ENCODE measurements at regions not wholly inside any gene's neighbourhood (a gene's known extent, or its start where the extent isn't known, plus 50 kb on each side); places are given as distances from the start of the nearest gene placed in this dataset.

GRCh38 chr4:62279689-62280088 is 1079.6 kb downstream of the ADGRL3 start:
- DNase-seq (ENCODE audit: insufficient read length) = no peak
- no peak for FAIRE-seq
- TF ChIP-seq POLR2AphosphoS5 (IDR thresholded peaks at IDR 0.05; ENCODE audit: low read depth, low read length) (no peak), TAF1 (IDR thresholded peaks at IDR 0.05; ENCODE audit: borderline replicate concordance, low read depth, low read length) (no peak), POLR2A (IDR thresholded peaks at IDR 0.05; ENCODE audit: low read depth, low read length) (no peak)

GRCh38 chr4:62275470-62275869 is 1075.3 kb downstream of the ADGRL3 start:
- FAIRE-seq (no peak), DNase-seq (ENCODE audit: insufficient read length) (no peak)
- TF ChIP-seq TAF1 (IDR thresholded peaks at IDR 0.05; ENCODE audit: borderline replicate concordance, low read depth, low read length) = no peak
- TF ChIP-seq POLR2A (IDR thresholded peaks at IDR 0.05; ENCODE audit: low read depth, low read length) = no peak
- no peak for TF ChIP-seq POLR2AphosphoS5 (IDR thresholded peaks at IDR 0.05; ENCODE audit: low read depth, low read length)

- DNase-seq (ENCODE audit: insufficient read length) (no peak), FAIRE-seq (no peak)
- TF ChIP-seq POLR2A (IDR thresholded peaks at IDR 0.05; ENCODE audit: low read depth, low read length) = no peak
- TF ChIP-seq POLR2AphosphoS5 (IDR thresholded peaks at IDR 0.05; ENCODE audit: low read depth, low read length) = no peak
- no peak for TF ChIP-seq TAF1 (IDR thresholded peaks at IDR 0.05; ENCODE audit: borderline replicate concordance, low read depth, low read length)
These were observed 1074.7 kb downstream of the ADGRL3 start for GRCh38 chr4:62274782-62275181.

GRCh38 chr4:62271107-62271506 is 1071.0 kb downstream of the ADGRL3 start:
- FAIRE-seq = no peak
- DNase-seq (ENCODE audit: insufficient read length) = no peak
- TF ChIP-seq POLR2A (IDR thresholded peaks at IDR 0.05; ENCODE audit: low read depth, low read length) = no peak
- TF ChIP-seq TAF1 (IDR thresholded peaks at IDR 0.05; ENCODE audit: borderline replicate concordance, low read depth, low read length) = no peak

GRCh38 chr4:62269918-62270317 is 1069.8 kb downstream of the ADGRL3 start:
- TF ChIP-seq TAF1 (IDR thresholded peaks at IDR 0.05; ENCODE audit: borderline replicate concordance, low read depth, low read length) = no peak
- no peak for TF ChIP-seq POLR2AphosphoS5 (IDR thresholded peaks at IDR 0.05; ENCODE audit: low read depth, low read length)
- no peak for TF ChIP-seq POLR2A (IDR thresholded peaks at IDR 0.05; ENCODE audit: low read depth, low read length)
- FAIRE-seq (no peak), DNase-seq (ENCODE audit: insufficient read length) (no peak)

GRCh38 chr4:62263454-62263853 is 1063.3 kb downstream of the ADGRL3 start:
- TF ChIP-seq POLR2A (IDR thresholded peaks at IDR 0.05; ENCODE audit: low read depth, low read length) (no peak), POLR2AphosphoS5 (IDR thresholded peaks at IDR 0.05; ENCODE audit: low read depth, low read length) (no peak), TAF1 (IDR thresholded peaks at IDR 0.05; ENCODE audit: borderline replicate concordance, low read depth, low read length) (no peak)
- DNase-seq (ENCODE audit: insufficient read length) (no peak), FAIRE-seq (no peak)

- no peak for TF ChIP-seq POLR2AphosphoS5 (IDR thresholded peaks at IDR 0.05; ENCODE audit: low read depth, low read length)
- no peak for TF ChIP-seq POLR2A (IDR thresholded peaks at IDR 0.05; ENCODE audit: low read depth, low read length)
- TF ChIP-seq TAF1 (IDR thresholded peaks at IDR 0.05; ENCODE audit: borderline replicate concordance, low read depth, low read length) = no peak
- no peak for FAIRE-seq
- no peak for DNase-seq (ENCODE audit: insufficient read length)
These were observed 1062.5 kb downstream of the ADGRL3 start for GRCh38 chr4:62262676-62263075.

GRCh38 chr4:62260254-62260653 is 1060.1 kb downstream of the ADGRL3 start:
- DNase-seq (ENCODE audit: insufficient read length) = no peak
- TF ChIP-seq POLR2AphosphoS5 (IDR thresholded peaks at IDR 0.05; ENCODE audit: low read depth, low read length) = no peak
- no peak for TF ChIP-seq POLR2A (IDR thresholded peaks at IDR 0.05; ENCODE audit: low read depth, low read length)
- no peak for TF ChIP-seq TAF1 (IDR thresholded peaks at IDR 0.05; ENCODE audit: borderline replicate concordance, low read depth, low read length)
- FAIRE-seq = no peak

GRCh38 chr4:62256479-62256878 is 1056.4 kb downstream of the ADGRL3 start:
- no peak for TF ChIP-seq POLR2AphosphoS5 (IDR thresholded peaks at IDR 0.05; ENCODE audit: low read depth, low read length)
- TF ChIP-seq POLR2A (IDR thresholded peaks at IDR 0.05; ENCODE audit: low read depth, low read length) = no peak
- no peak for TF ChIP-seq TAF1 (IDR thresholded peaks at IDR 0.05; ENCODE audit: borderline replicate concordance, low read depth, low read length)
- DNase-seq (ENCODE audit: insufficient read length) (no peak), FAIRE-seq (no peak)

GRCh38 chr4:62252728-62253127 is 1052.6 kb downstream of the ADGRL3 start:
- no peak for DNase-seq (ENCODE audit: insufficient read length)
- no peak for TF ChIP-seq POLR2AphosphoS5 (IDR thresholded peaks at IDR 0.05; ENCODE audit: low read depth, low read length)
- no peak for FAIRE-seq

- TF ChIP-seq POLR2A (IDR thresholded peaks at IDR 0.05; ENCODE audit: low read depth, low read length) (no peak), POLR2AphosphoS5 (IDR thresholded peaks at IDR 0.05; ENCODE audit: low read depth, low read length) (no peak), TAF1 (IDR thresholded peaks at IDR 0.05; ENCODE audit: borderline replicate concordance, low read depth, low read length) (no peak)
- DNase-seq (ENCODE audit: insufficient read length) = no peak
- FAIRE-seq = no peak
These were observed 1050.0 kb downstream of the ADGRL3 start for GRCh38 chr4:62250100-62250499.

GRCh38 chr4:62243895-62244294 is 1043.8 kb downstream of the ADGRL3 start:
- FAIRE-seq (no peak), DNase-seq (ENCODE audit: insufficient read length) (no peak)
- TF ChIP-seq POLR2A (IDR thresholded peaks at IDR 0.05; ENCODE audit: low read depth, low read length) = no peak
- TF ChIP-seq POLR2AphosphoS5 (IDR thresholded peaks at IDR 0.05; ENCODE audit: low read depth, low read length) = no peak
- no peak for TF ChIP-seq TAF1 (IDR thresholded peaks at IDR 0.05; ENCODE audit: borderline replicate concordance, low read depth, low read length)

- no peak for DNase-seq (ENCODE audit: insufficient read length)
- FAIRE-seq = no peak
- TF ChIP-seq POLR2A (IDR thresholded peaks at IDR 0.05; ENCODE audit: low read depth, low read length) = no peak
- TF ChIP-seq POLR2AphosphoS5 (IDR thresholded peaks at IDR 0.05; ENCODE audit: low read depth, low read length) = no peak
These were observed 1035.8 kb downstream of the ADGRL3 start for GRCh38 chr4:62235911-62236310.
